OCI-LY1 (cell line): ENCODE measurements at regions not wholly inside any gene's neighbourhood (a gene's known extent, or its start where the extent isn't known, plus 50 kb on each side); places are given as distances from the start of the nearest gene placed in this dataset.

Source experiments
- H2AFZ ChIP-seq: fragments of 200-600 bp; sonication (generic), shearing (Covaris generic); 2 replicates; pipeline ENCODE4 v1.6.0; 2014; ENCODE audit warnings: antibody characterized with exemption, mild to moderate bottlenecking, low read length
- H3F3A ChIP-seq: fragments of 200-600 bp; sonication (generic), shearing (Covaris generic); 2 replicates; pipeline ENCODE4 v1.6.0; 2014; ENCODE audit warnings: mild to moderate bottlenecking, antibody characterized with exemption, low read length, moderate library complexity; ENCODE audit not compliant: insufficient read depth
- H3K27ac ChIP-seq: fragments of 200-600 bp; sonication (generic); 2 replicates; pipeline ENCODE4 v1.5.1; 2014; ENCODE audit warnings: low read length, mixed run types, mild to moderate bottlenecking, low read depth; ENCODE audit not compliant: poor library complexity, severe bottlenecking
- H3K27me3 ChIP-seq: fragments of 200-600 bp; sonication (generic); 2 replicates; pipeline ENCODE4 v1.6.0; 2014; ENCODE audit warnings: antibody characterized with exemption, mild to moderate bottlenecking, low read length, moderate library complexity; ENCODE audit not compliant: insufficient read depth
- H3K36me3 ChIP-seq: fragments of 200-600 bp; sonication (generic); 2 replicates; pipeline ENCODE4 v1.6.1; 2014; ENCODE audit warnings: mild to moderate bottlenecking, antibody characterized with exemption, low read length, moderate library complexity, mixed read lengths; ENCODE audit not compliant: insufficient read depth
- H3K4me1 ChIP-seq: fragments of 200-600 bp; sonication (generic); 2 replicates; pipeline ENCODE4 v1.5.1; 2014; ENCODE audit warnings: mild to moderate bottlenecking, low read length, moderate library complexity; ENCODE audit not compliant: insufficient read depth, severe bottlenecking
- H3K4me2 ChIP-seq: fragments of 200-600 bp; sonication (generic), shearing (Covaris generic); 2 replicates; pipeline ENCODE4 v1.6.1; 2014; ENCODE audit warnings: low read length
- H3K4me3 ChIP-seq: fragments of 200-600 bp; sonication (generic); 2 replicates; pipeline ENCODE4 v1.5.1; 2014; ENCODE audit warnings: low read length, low read depth, mild to moderate bottlenecking, mixed read lengths; ENCODE audit not compliant: poor library complexity, severe bottlenecking
- H3K79me2 ChIP-seq: fragments of 200-600 bp; shearing (Covaris generic); 2 replicates; pipeline ENCODE4 v1.6.1; 2016; ENCODE audit warnings: mixed run types, low read length, mixed read lengths; ENCODE audit not compliant: insufficient read depth
- H3K9ac ChIP-seq: fragments of 200-600 bp; sonication (generic), shearing (Covaris generic); 2 replicates; pipeline ENCODE4 v1.6.1; 2014; ENCODE audit warnings: mild to moderate bottlenecking, low read length, mixed read lengths
- H3K9me2 ChIP-seq: fragments of 200-600 bp; sonication (generic), shearing (Covaris generic); 2 replicates; pipeline ENCODE4 v1.6.1; 2014; ENCODE audit warnings: low read depth, mild to moderate bottlenecking, low read length, mixed read lengths
- H3K9me3 ChIP-seq: fragments of 200-600 bp; shearing (Covaris generic); 2 replicates; pipeline ENCODE4 v1.6.1; 2014; ENCODE audit warnings: low read length, mixed read lengths
- H4K20me1 ChIP-seq: fragments of 200-600 bp; sonication (generic), shearing (Covaris generic); 2 replicates; pipeline ENCODE4 v1.6.0; 2016; ENCODE audit warnings: mild to moderate bottlenecking, low read length; ENCODE audit not compliant: insufficient read depth
- CTCF ChIP-seq: fragments of 200-600 bp; sonication (generic), shearing (Covaris generic); IDR thresholded peaks from 2 replicates; pipeline ENCODE4 v1.5.1; 2017; ENCODE audit warnings: mild to moderate bottlenecking, antibody characterized with exemption, low read length, moderate library complexity, mixed read lengths
- EZH2 ChIP-seq: fragments of 200-600 bp; sonication (generic), shearing (Covaris generic); IDR thresholded peaks from 2 replicates; pipeline ENCODE4 v1.8.0; 2017; ENCODE audit warnings: borderline replicate concordance, mixed run types, mild to moderate bottlenecking, antibody characterized with exemption, low read length, moderate library complexity, mixed read lengths

GRCh38 chr4:66567551-66567950 lies 897.3 kb upstream of the EPHA5 start:
- H3K27ac ChIP-seq, result no peak overlapping the region
- H3K9me3 ChIP-seq, result no peaks in the 10 kb centered on the region
- no peak overlapping the region for H3K4me3 ChIP-seq
- no peaks in the 10 kb centered on the region for H3K36me3 ChIP-seq
- no peak overlapping the region for H3K4me2 ChIP-seq
- H3K9ac ChIP-seq, result no peak overlapping the region
- H3K27me3 ChIP-seq, result no peaks in the 10 kb centered on the region
- no peaks in the 10 kb centered on the region for H4K20me1 ChIP-seq
- TF ChIP-seq CTCF, result no peak
- no peak for TF ChIP-seq EZH2
- H3K4me1 ChIP-seq, result no peaks in the 10 kb centered on the region
- H3K9me2 ChIP-seq, result no peaks in the 10 kb centered on the region
- no peaks in the 10 kb centered on the region for H3F3A ChIP-seq
- no peaks in the 10 kb centered on the region for H3K79me2 ChIP-seq
- no peak overlapping the region for H2AFZ ChIP-seq

- H4K20me1 ChIP-seq, result no peaks in the 10 kb centered on the region
- no peaks in the 10 kb centered on the region for H3K27me3 ChIP-seq
- H2AFZ ChIP-seq, result no peak overlapping the region
- no peak for TF ChIP-seq EZH2
- TF ChIP-seq CTCF, result no peak
- no peaks in the 10 kb centered on the region for H3K79me2 ChIP-seq
- H3K27ac ChIP-seq, result no peak overlapping the region
- no peaks in the 10 kb centered on the region for H3K4me1 ChIP-seq
- H3K9ac ChIP-seq, result no peak overlapping the region
- no peaks in the 10 kb centered on the region for H3F3A ChIP-seq
- no peaks in the 10 kb centered on the region for H3K36me3 ChIP-seq
- H3K9me2 ChIP-seq, result no peaks in the 10 kb centered on the region
- H3K4me3 ChIP-seq, result no peak overlapping the region
- H3K9me3 ChIP-seq, result no peaks in the 10 kb centered on the region
- no peak overlapping the region for H3K4me2 ChIP-seq
Observed at GRCh38 chr4:66565801-66566200, 895.5 kb upstream of the EPHA5 start.

- Histone ChIP-seq H3K4me3 (no peak overlapping the region), H3K4me1 (no peaks in the 10 kb centered on the region), H3K27ac (no peak overlapping the region), H3K79me2 (no peaks in the 10 kb centered on the region), H3K4me2 (no peak overlapping the region), H3F3A (no peaks in the 10 kb centered on the region), H4K20me1 (no peaks in the 10 kb centered on the region), H3K9me3 (no peaks in the 10 kb centered on the region), H3K27me3 (no peaks in the 10 kb centered on the region), H2AFZ (no peak overlapping the region), H3K36me3 (no peaks in the 10 kb centered on the region), H3K9me2 (no peaks in the 10 kb centered on the region), H3K9ac (no peak overlapping the region)
- TF ChIP-seq EZH2 (no peak), CTCF (no peak)
Observed at GRCh38 chr4:66564901-66565651, 894.8 kb upstream of the EPHA5 start.
